DOHH2 (cell line): ENCODE measurements at regions not wholly inside any gene's neighbourhood (a gene's known extent, or its start where the extent isn't known, plus 50 kb on each side); places are given as distances from the start of the nearest gene placed in this dataset.

Experiments used
- H3F3A ChIP-seq: fragments of 200-600 bp; sonication (generic), shearing (Covaris generic); 2 replicates; pipeline ENCODE4 v1.6.0; 2016; ENCODE audit warnings: antibody characterized with exemption, mild to moderate bottlenecking; ENCODE audit not compliant: control insufficient read depth, insufficient read depth
- H3K27ac ChIP-seq: fragments of 200-600 bp; sonication (generic); 2 replicates; pipeline ENCODE4 v1.5.1; 2014; ENCODE audit warnings: low read depth, mild to moderate bottlenecking, low read length, moderate library complexity
- H3K27me3 ChIP-seq: fragments of 200-600 bp; sonication (generic); 2 replicates; pipeline ENCODE4 v1.6.1; 2014; ENCODE audit warnings: mild to moderate bottlenecking, low read length, mixed read lengths; ENCODE audit not compliant: control insufficient read depth
- H3K36me3 ChIP-seq: fragments of 200-600 bp; sonication (generic); 2 replicates; pipeline ENCODE4 v1.6.1; 2014; ENCODE audit warnings: mild to moderate bottlenecking, low read length, moderate library complexity, mixed read lengths; ENCODE audit not compliant: control insufficient read depth
- H3K4me1 ChIP-seq: fragments of 200-600 bp; sonication (generic); 2 replicates; pipeline ENCODE4 v1.6.1; 2014; ENCODE audit warnings: mild to moderate bottlenecking, low read length, mixed read lengths; ENCODE audit not compliant: control insufficient read depth
- H3K4me2 ChIP-seq: fragments of 200-600 bp; sonication (generic); 2 replicates; pipeline ENCODE4 v1.6.0; 2014; ENCODE audit warnings: mild to moderate bottlenecking, low read length, moderate library complexity
- H3K4me3 ChIP-seq: fragments of 200-600 bp; sonication (generic); 2 replicates; pipeline ENCODE4 v1.5.1; 2014; ENCODE audit warnings: mild to moderate bottlenecking, low read length, mixed read lengths
- H3K79me2 ChIP-seq: fragments of 200-600 bp; sonication (generic); 2 replicates; pipeline ENCODE4 v1.6.1; 2014; ENCODE audit warnings: mild to moderate bottlenecking, low read length, mixed read lengths; ENCODE audit not compliant: control insufficient read depth
- H3K9me2 ChIP-seq: fragments of 200-600 bp; sonication (generic); replicated peaks from 2 replicates; pipeline ENCODE4 v1.6.1; 2014; ENCODE audit warnings: mild to moderate bottlenecking, low read length, mixed read lengths; ENCODE audit not compliant: control insufficient read depth
- H3K9me3 ChIP-seq: fragments of 200-600 bp; sonication (generic); 2 replicates; pipeline ENCODE4 v1.6.1; 2014; ENCODE audit warnings: antibody characterized with exemption, low read length, mixed read lengths; ENCODE audit not compliant: control insufficient read depth, insufficient read depth
- H4K20me1 ChIP-seq: fragments of 200-600 bp; sonication (generic); 2 replicates; pipeline ENCODE4 v1.6.0; 2014; ENCODE audit warnings: low read depth, mild to moderate bottlenecking, antibody characterized with exemption, low read length, moderate library complexity; ENCODE audit not compliant: control insufficient read depth, insufficient read depth
- CTCF ChIP-seq: fragments of 200-600 bp; sonication (generic); IDR thresholded peaks from one replicate; pipeline ENCODE4 v1.5.1; 2014; ENCODE audit warnings: antibody characterized with exemption, mild to moderate bottlenecking, low read depth, low read length; ENCODE audit not compliant: poor library complexity, severe bottlenecking
- EZH2phosphoT487 ChIP-seq: fragments of 200-600 bp; sonication (generic); IDR thresholded peaks from 2 replicates; pipeline ENCODE4 v1.6.1; 2017; ENCODE audit warnings: borderline replicate concordance, mild to moderate bottlenecking, antibody characterized with exemption, low read length, moderate library complexity, mixed read lengths

GRCh38 chr6:149200282-149200945 is 117.1 kb upstream of the TAB2 start:
- no peaks in the 10 kb centered on the region for H3K79me2 ChIP-seq
- TF ChIP-seq CTCF (no peak), EZH2phosphoT487 (no peak)

GRCh38 chr6:149201068-149201655 is 116.3 kb upstream of the TAB2 start:
- Histone ChIP-seq H3F3A (no peaks in the 10 kb centered on the region), H3K4me1 (no peaks in the 10 kb centered on the region), H3K79me2 (no peaks in the 10 kb centered on the region), H3K9me3 (no peaks in the 10 kb centered on the region), H3K36me3 (no peaks in the 10 kb centered on the region), H3K4me3 (no peak overlapping the region), H3K27ac (no peak overlapping the region), H3K27me3 (peaks cover 4% of the 10 kb centered on the region; the same call in 1 of the 2 replicates), H4K20me1 (no peaks in the 10 kb centered on the region), H3K9me2 (no peaks in the 10 kb centered on the region), H3K4me2 (no peak overlapping the region)
- TF ChIP-seq CTCF (no peak), EZH2phosphoT487 (no peak)

More at GRCh38 chr6:149200282-149200945, 117.1 kb upstream of the TAB2 start:
- Histone ChIP-seq H3K9me3 (no peaks in the 10 kb centered on the region), H4K20me1 (no peaks in the 10 kb centered on the region), H3K4me3 (no peak overlapping the region), H3K4me2 (no peak overlapping the region), H3K4me1 (no peaks in the 10 kb centered on the region), H3K36me3 (no peaks in the 10 kb centered on the region), H3K9me2 (no peaks in the 10 kb centered on the region), H3K27me3 (peaks cover 4% of the 10 kb centered on the region; the same call in 1 of the 2 replicates), H3K27ac (no peak overlapping the region), H3F3A (no peaks in the 10 kb centered on the region)

GRCh38 chr6:149202100-149202499 is 115.4 kb upstream of the TAB2 start:
- Histone ChIP-seq H3K9me3 (no peaks in the 10 kb centered on the region), H3K4me2 (no peak overlapping the region), H3K27ac (no peak overlapping the region), H3F3A (no peaks in the 10 kb centered on the region), H3K9me2 (no peaks in the 10 kb centered on the region), H3K36me3 (no peaks in the 10 kb centered on the region), H3K27me3 (0 out of 2 replicates have a peak, but pooled peaks cover 4% of the 10 kb centered on the region), H3K4me1 (no peaks in the 10 kb centered on the region), H4K20me1 (no peaks in the 10 kb centered on the region), H3K4me3 (no peak overlapping the region), H3K79me2 (no peaks in the 10 kb centered on the region)
- no peak for TF ChIP-seq EZH2phosphoT487
- TF ChIP-seq CTCF, result no peak
